K562 (cell line): ENCODE measurements at regions not wholly inside any gene's neighbourhood (a gene's known extent, or its start where the extent isn't known, plus 50 kb on each side); places are given as distances from the start of the nearest gene placed in this dataset.

Experiments
- ATAC-seq: fragments of 200-7000 bp; cut with Tn5 transposase; 3 replicates; pipeline ENCODE4 v1.9.1; 2020; ENCODE audit warnings: moderate library complexity
- BruUV-seq: library from RNA; stranded (reverse); fragments of 400-500 nt; replicated peaks from 2 replicates; lab custom pipeline; 2021; lab: Mats Ljungman, UMichigan
- CTCF ChIA-PET: fragments of 300-600 bp; formaldehyde crosslinking; extraction: SDS; loops from one replicate; lab custom pipeline; 2021; ENCODE audit warnings: low intra/inter-chr PET ratio; lab: Yijun Ruan, JAX
- POLR2A ChIA-PET: fragments of 300-600, 350-650 bp; sonication (Branson Sonifier 250); formaldehyde crosslinking; extraction: SDS; loops from one replicate; lab custom pipeline; 2021; ENCODE audit warnings: antibody characterized with exemption, inconsistent platforms; lab: Yijun Ruan, JAX
- DNase-seq, 4 experiments: peaks; one replicate each; pipeline versions ENCODE4 v3.0.0 to v3.0.0-alpha.2; 2011 to 2018; ENCODE audit warnings: low spot score in 3 of 4, mixed read lengths in 3 of 4; ENCODE audit errors: extremely low read depth in 1 of 4
- FAIRE-seq: peaks from 2 replicates; lab custom pipeline; 2011; peaks lifted over from hg19 to GRCh38; lab: Jason Lieb, UNC
- H2AFZ ChIP-seq: 2 replicates; pipeline ENCODE4 v1.6.0; 2011; ENCODE audit warnings: low read depth, low read length, control low read depth, inconsistent platforms
- H3K27ac ChIP-seq: fragments of 200-600 bp; 3 replicates; pipeline ENCODE4 v1.8.0; 2011; ENCODE audit warnings: low read depth, mild to moderate bottlenecking, control low read depth, inconsistent platforms, low read length, moderate library complexity, mixed read lengths; ENCODE audit errors: extremely low read depth
- H3K27me3 ChIP-seq, 2 experiments: fragments of 300-600 bp in 1 of 2; 2 replicates in 1 of 2; 3 replicates in 1 of 2; pipeline versions ENCODE4 v1.6.0 to v1.8.0; 2011; ENCODE audit warnings: inconsistent platforms in 2 of 2, low read length in 2 of 2, mild to moderate bottlenecking in 1 of 2, mixed read lengths in 1 of 2, moderate library complexity in 1 of 2; ENCODE audit not compliant: control insufficient read depth in 2 of 2, insufficient read depth in 2 of 2
- H3K36me3 ChIP-seq: fragments of 300-600 bp; 3 replicates; pipeline ENCODE4 v1.8.0; 2011; ENCODE audit warnings: mild to moderate bottlenecking, low read length, inconsistent platforms; ENCODE audit not compliant: control insufficient read depth, insufficient read depth
- H3K4me1 ChIP-seq, 2 experiments: fragments of 200-600 bp in 1 of 2; replicated peaks in 1 of 2; 2 replicates in 1 of 2; 3 replicates in 1 of 2; pipeline versions ENCODE4 v1.5.1 to v1.8.0; 2011; ENCODE audit warnings: inconsistent platforms in 2 of 2, low read length in 2 of 2, mild to moderate bottlenecking in 1 of 2, mixed read lengths in 1 of 2, moderate library complexity in 1 of 2; ENCODE audit not compliant: control insufficient read depth in 2 of 2, insufficient read depth in 2 of 2
- H3K4me2 ChIP-seq: 2 replicates; pipeline ENCODE4 v1.6.1; 2011; ENCODE audit warnings: low read length, control low read depth, inconsistent platforms, mixed read lengths; ENCODE audit not compliant: insufficient read depth
- H3K4me3 ChIP-seq: fragments of 200-600 bp; sonication (generic), shearing (Covaris generic); 2 replicates; pipeline ENCODE4 v1.5.1; 2016; ENCODE audit warnings: control low read depth, inconsistent platforms
- H3K79me2 ChIP-seq: fragments of 200-600 bp; 3 replicates; pipeline ENCODE4 v1.8.0; 2011; ENCODE audit warnings: low read length, inconsistent platforms; ENCODE audit not compliant: control insufficient read depth, insufficient read depth
- H3K9ac ChIP-seq, 2 experiments: 2 replicates each; pipeline versions ENCODE4 v1.6.0 to v1.6.1; 2011; ENCODE audit warnings: low read depth in 2 of 2, low read length in 2 of 2, control low read depth in 1 of 2, inconsistent platforms in 1 of 2, mild to moderate bottlenecking in 1 of 2, mixed read lengths in 1 of 2; ENCODE audit not compliant: insufficient read depth in 1 of 2
- H3K9me1 ChIP-seq: one replicate; pipeline ENCODE4 v1.6.0; 2011; ENCODE audit warnings: inconsistent platforms, mild to moderate bottlenecking, low read length, moderate library complexity; ENCODE audit not compliant: control insufficient read depth, insufficient read depth
- H3K9me3 ChIP-seq: replicated peaks from 2 replicates; pipeline ENCODE4 v1.5.1; 2011; ENCODE audit warnings: low read depth, low read length, inconsistent platforms; ENCODE audit not compliant: control insufficient read depth, insufficient read depth
- H4K20me1 ChIP-seq: replicated peaks from 2 replicates; pipeline ENCODE4 v1.6.1; 2011; ENCODE audit warnings: low read length, inconsistent platforms, mixed read lengths; ENCODE audit not compliant: control insufficient read depth, insufficient read depth
- CHD1 ChIP-seq: fragments of 200-600 bp; sonication (generic); IDR thresholded peaks from one replicate; pipeline ENCODE4 v1.6.1; 2012; ENCODE audit warnings: mild to moderate bottlenecking, moderate library complexity, low read length, inconsistent platforms
- EHMT2 ChIP-seq: fragments of 450-650 bp; IDR thresholded peaks from 2 replicates; pipeline ENCODE4 v1.6.1; 2018; ENCODE audit warnings: antibody characterized with exemption
- GABPB1 ChIP-seq: sonication (generic); formaldehyde crosslinking; IDR thresholded peaks from 2 replicates; pipeline ENCODE4 v1.8.0; 2022; ENCODE audit warnings: mild to moderate bottlenecking, missing genetic modification reagents
- ILK ChIP-seq: fragments of 450-650 bp; IDR thresholded peaks from 2 replicates; pipeline ENCODE4 v1.6.1; 2016; ENCODE audit warnings: missing genetic modification characterization, low read depth, mild to moderate bottlenecking, missing compliant biosample characterization, moderate library complexity, borderline replicate concordance
- JUNB ChIP-seq: fragments of 450-650 bp; formaldehyde crosslinking; conservative IDR thresholded peaks from 2 replicates; pipeline ENCODE4 v1.4.0; 2020; ENCODE audit warnings: mild to moderate bottlenecking
- KDM4B ChIP-seq, 2 experiments: fragments of 450-650 bp in 1 of 2; sonication (generic) in 1 of 2; IDR thresholded peaks; 2 replicates each; pipeline ENCODE4 v1.6.1; 2016 to 2017; ENCODE audit warnings: borderline replicate concordance in 2 of 2, antibody characterized with exemption in 1 of 2, low read depth in 1 of 2, mild to moderate bottlenecking in 1 of 2
- LCOR ChIP-seq: sonication (generic); formaldehyde crosslinking; IDR thresholded peaks from 2 replicates; pipeline ENCODE4 v1.8.0; 2022; ENCODE audit warnings: mild to moderate bottlenecking, missing genetic modification reagents
- PTBP1 ChIP-seq: fragments of 200-400 bp; formaldehyde crosslinking; IDR thresholded peaks from 2 replicates; pipeline ENCODE4 v1.6.1; 2017; ENCODE audit warnings: low read depth, low read length
- SNIP1 ChIP-seq: fragments of 450-650 bp; IDR thresholded peaks from 2 replicates; pipeline ENCODE4 v1.7.1; 2017; ENCODE audit warnings: low read depth, mild to moderate bottlenecking
- SRSF9 ChIP-seq: fragments of 200-400 bp; formaldehyde crosslinking; IDR thresholded peaks from 2 replicates; pipeline ENCODE4 v1.6.1; 2017; ENCODE audit warnings: low read depth, low read length, borderline replicate concordance
- SUPT5H ChIP-seq: fragments of 450-650 bp; IDR thresholded peaks from 2 replicates; pipeline ENCODE4 v1.6.1; 2016
- ZNF778 ChIP-seq: fragments of 450-650 bp; formaldehyde crosslinking; IDR thresholded peaks from 2 replicates; pipeline ENCODE4 v1.4.0; 2020; ENCODE audit warnings: mild to moderate bottlenecking, moderate library complexity
- WGBS: fragments of 100-300 bp; shearing (Covaris generic); methylation state at CpG from one replicate; pipeline ENCODE4 v1.1.6; 2016; ENCODE audit warnings: low coverage, mixed read lengths; ENCODE audit not compliant: insufficient coverage; ENCODE audit errors: missing lambda C conversion rate; 5-methylcytosine and 5-hydroxymethylcytosine counted together
- in situ Hi-C: fragments of 300-500 bp; cut with MboI; formaldehyde crosslinking; loops from 4 replicates; pipeline ENCODE4 v1.15.0; 2018; ENCODE audit warnings: inconsistent platforms, mixed read lengths
- intact Hi-C: fragments of 100-400 bp; cut with micrococcal nuclease; formaldehyde crosslinking; loops from 2 replicates; pipeline ENCODE4 v1.14.2; 2022
- TF ChIP-seq, protein P1 (sequence below): fragments of 250-450 bp; sonication (Bioruptor Pico); IDR thresholded peaks from 2 replicates; pipeline ENCODE4 v1.4.0; 2020
- TF ChIP-seq, protein P2 (sequence below): fragments of 250-450 bp; sonication (Bioruptor Pico); IDR thresholded peaks from 2 replicates; pipeline ENCODE4 v1.8.0; 2022; ENCODE audit warnings: inconsistent platforms, mild to moderate bottlenecking, moderate library complexity, borderline replicate concordance

- Histone ChIP-seq H3K4me1 (no peaks in the 10 kb centered on the region), H2AFZ (no peak overlapping the region), H4K20me1 (no peaks in the 10 kb centered on the region), H3K4me2 (no peak overlapping the region), H3K27me3 (no peaks in the 10 kb centered on the region), H3K27ac (no peak overlapping the region), H3K9me1 (no peaks in the 10 kb centered on the region), H3K36me3 (no peaks in the 10 kb centered on the region), H3K9me3 (no peaks in the 10 kb centered on the region), H3K79me2 (no peaks in the 10 kb centered on the region), H3K4me3 (no peak overlapping the region), H3K9ac (no peak overlapping the region)
- no peak for TF ChIP-seq JUNB
- intact Hi-C loops, result no loop called here
- in situ Hi-C loops, result no loop called here
- POLR2A ChIA-PET, result no interaction called here
- 0% methylated on average over 2 of the region's 2 CpGs for WGBS
- DNase-seq (no peak), ATAC-seq (no peak), FAIRE-seq (no peak)
- CTCF ChIA-PET, result no interaction called here
- no TSS peak for BruUV-seq
Measured at GRCh38 chr20:11752336-11752735, 165.4 kb upstream of the BTBD3 start.

- BruUV-seq, result no TSS peak
- H3K27me3 ChIP-seq, result no peaks in the 10 kb centered on the region
- no peak overlapping the region for H3K4me3 ChIP-seq
- H3K27ac ChIP-seq, result no peak overlapping the region
- H3K36me3 ChIP-seq, result no peaks in the 10 kb centered on the region
- DNase-seq, result no peak
- ATAC-seq, result no peak
- H3K79me2 ChIP-seq, result no peaks in the 10 kb centered on the region
- intact Hi-C loops (no loop called here), in situ Hi-C loops (no loop called here)
- no peak overlapping the region for H3K4me2 ChIP-seq
- H3K9me1 ChIP-seq, result no peaks in the 10 kb centered on the region
- H3K4me1 ChIP-seq, result no peaks in the 10 kb centered on the region
- POLR2A ChIA-PET, result no interaction called here
- CTCF ChIA-PET, result no interaction called here
- H3K9ac ChIP-seq, result no peak overlapping the region
- 3% methylated on average over 2 of the region's 2 CpGs for WGBS
- H4K20me1 ChIP-seq, result no peaks in the 10 kb centered on the region
- no peaks in the 10 kb centered on the region for H3K9me3 ChIP-seq
- FAIRE-seq, result no peak
- no peak overlapping the region for H2AFZ ChIP-seq
- TF ChIP-seq ILK (tag), result no peak
- TF ChIP-seq LCOR (CRISPR knock-in tag), result no peak
- no peak for TF ChIP-seq CHD1
- no peak for TF ChIP-seq ZNF778 (CRISPR knock-in tag)
- TF ChIP-seq EHMT2, result no peak
- TF ChIP-seq PTBP1, result no peak
- TF ChIP-seq, protein P1, sequence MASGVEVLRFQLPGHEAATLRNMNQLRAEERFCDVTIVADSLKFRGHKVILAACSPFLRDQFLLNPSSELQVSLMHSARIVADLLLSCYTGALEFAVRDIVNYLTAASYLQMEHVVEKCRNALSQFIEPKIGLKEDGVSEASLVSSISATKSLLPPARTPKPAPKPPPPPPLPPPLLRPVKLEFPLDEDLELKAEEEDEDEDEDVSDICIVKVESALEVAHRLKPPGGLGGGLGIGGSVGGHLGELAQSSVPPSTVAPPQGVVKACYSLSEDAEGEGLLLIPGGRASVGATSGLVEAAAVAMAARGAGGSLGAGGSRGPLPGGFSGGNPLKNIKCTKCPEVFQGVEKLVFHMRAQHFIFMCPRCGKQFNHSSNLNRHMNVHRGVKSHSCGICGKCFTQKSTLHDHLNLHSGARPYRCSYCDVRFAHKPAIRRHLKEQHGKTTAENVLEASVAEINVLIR (CRISPR knock-in tag), result no peak
- TF ChIP-seq SRSF9, result no peak
- no peak for TF ChIP-seq KDM4B (IDR thresholded peaks at IDR 0.05; ENCODE audit: borderline replicate concordance in 2 of 2, low read depth in 1 of 2)
- no peak for TF ChIP-seq GABPB1 (CRISPR knock-in tag)
- TF ChIP-seq, protein P2, sequence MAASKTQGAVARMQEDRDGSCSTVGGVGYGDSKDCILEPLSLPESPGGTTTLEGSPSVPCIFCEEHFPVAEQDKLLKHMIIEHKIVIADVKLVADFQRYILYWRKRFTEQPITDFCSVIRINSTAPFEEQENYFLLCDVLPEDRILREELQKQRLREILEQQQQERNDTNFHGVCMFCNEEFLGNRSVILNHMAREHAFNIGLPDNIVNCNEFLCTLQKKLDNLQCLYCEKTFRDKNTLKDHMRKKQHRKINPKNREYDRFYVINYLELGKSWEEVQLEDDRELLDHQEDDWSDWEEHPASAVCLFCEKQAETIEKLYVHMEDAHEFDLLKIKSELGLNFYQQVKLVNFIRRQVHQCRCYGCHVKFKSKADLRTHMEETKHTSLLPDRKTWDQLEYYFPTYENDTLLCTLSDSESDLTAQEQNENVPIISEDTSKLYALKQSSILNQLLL, result no peak
- no peak for TF ChIP-seq SUPT5H
- no peak for TF ChIP-seq SNIP1
Measured at GRCh38 chr20:11753155-11753554, 164.5 kb upstream of the BTBD3 start.
